HCT116 (cell line): ENCODE measurements at regions not wholly inside any gene's neighbourhood (a gene's known extent, or its start where the extent isn't known, plus 50 kb on each side); places are given as distances from the start of the nearest gene placed in this dataset.

Experiments
- ATAC-seq: fragments of 200-7000 bp; cut with Tn5 transposase; 2 replicates; pipeline ENCODE4 v1.9.1; 2020; ENCODE audit warnings: mild to moderate bottlenecking, moderate library complexity
- BruUV-seq: library from RNA; stranded (reverse); fragments of 400-500 nt; replicated peaks from 2 replicates; lab custom pipeline; 2021; lab: Mats Ljungman, UMichigan
- CTCF ChIA-PET: fragments of 300-600 bp; sonication (Branson Sonifier 250); formaldehyde crosslinking; loops from one replicate; lab custom pipeline; 2021; ENCODE audit warnings: antibody characterized with exemption; lab: Charles Lee
- POLR2A ChIA-PET: fragments of 300-600, 350-600 bp; sonication (Branson Sonifier 250); formaldehyde crosslinking; loops from one replicate; lab custom pipeline; 2021; ENCODE audit warnings: antibody characterized with exemption; lab: Charles Lee
- RAD21 ChIA-PET, 2 experiments: fragments of 300-600 bp; sonication (Branson Sonifier 250); formaldehyde crosslinking; loops; one replicate each; lab custom pipeline; 2023; ENCODE audit warnings: low total read pairs in 2 of 2; ENCODE audit not compliant: uncharacterized antibody in 2 of 2, unreplicated experiment in 2 of 2, low non-redundant PET in 1 of 2; lab: Charles Lee
- DNase-seq: peaks from one replicate; pipeline ENCODE4 v3.0.0-alpha.2; 2010; ENCODE audit warnings: low read depth, low spot score
- H2AFZ ChIP-seq: fragments of 200-600 bp; shearing (Covaris generic), sonication (generic); 2 replicates; pipeline ENCODE4 v1.6.1; 2017; ENCODE audit warnings: low read depth, mixed run types, mixed read lengths, antibody characterized with exemption, low read length; ENCODE audit not compliant: poor library complexity, severe bottlenecking
- H3K27ac ChIP-seq: 2 replicates; pipeline ENCODE4 v1.5.1; 2012; ENCODE audit warnings: low read depth, low read length
- H3K27me3 ChIP-seq: fragments of 200-600 bp; sonication (generic); 2 replicates; pipeline ENCODE4 v1.6.1; 2016; ENCODE audit warnings: mixed run types, low read length, mixed read lengths; ENCODE audit not compliant: insufficient read depth
- H3K36me3 ChIP-seq, 2 experiments: fragments of 200-500 bp in 1 of 2; fragments of 200-600 bp in 1 of 2; sonication (Bioruptor generic) in 1 of 2; sonication (generic) in 1 of 2; 2 replicates each; pipeline versions ENCODE4 v1.5.1 to v1.6.1; 2014 to 2016; ENCODE audit warnings: low read length in 2 of 2, inconsistent platforms in 1 of 2, mixed read lengths in 1 of 2, mixed run types in 1 of 2; ENCODE audit not compliant: insufficient read depth in 2 of 2, control insufficient read depth in 1 of 2
- H3K4me1 ChIP-seq, 2 experiments: fragments of 200-600 bp in 1 of 2; sonication (generic) in 1 of 2; 2 replicates each; pipeline versions ENCODE4 v1.5.1 to v1.6.1; 2012 to 2017; ENCODE audit warnings: low read length in 2 of 2, inconsistent platforms in 1 of 2, mild to moderate bottlenecking in 1 of 2, mixed read lengths in 1 of 2, mixed run types in 1 of 2, moderate library complexity in 1 of 2; ENCODE audit not compliant: insufficient read depth in 2 of 2, control insufficient read depth in 1 of 2
- H3K4me2 ChIP-seq: fragments of 200-600 bp; sonication (generic); 2 replicates; pipeline ENCODE4 v1.6.1; 2017; ENCODE audit warnings: mixed run types, low read length, mixed read lengths
- H3K4me3 ChIP-seq, 2 experiments: fragments of 200-600 bp in 1 of 2; sonication (generic) in 1 of 2; replicated peaks in 1 of 2; 2 replicates each; pipeline ENCODE4 v1.5.1; 2011 to 2016; ENCODE audit warnings: low read length in 2 of 2, control low read depth in 1 of 2, low read depth in 1 of 2, mild to moderate bottlenecking in 1 of 2, mixed read lengths in 1 of 2, mixed run types in 1 of 2
- H3K79me2 ChIP-seq: fragments of 200-600 bp; sonication (generic); 2 replicates; pipeline ENCODE4 v1.6.1; 2017; ENCODE audit warnings: mild to moderate bottlenecking, mixed run types, low read length, moderate library complexity, mixed read lengths; ENCODE audit not compliant: insufficient read depth
- H3K9ac ChIP-seq: fragments of 200-600 bp; sonication (generic); 2 replicates; pipeline ENCODE4 v1.6.1; 2016; ENCODE audit warnings: low read length, mixed read lengths
- H3K9me2 ChIP-seq: fragments of 200-600 bp; sonication (generic), shearing (Covaris generic); 2 replicates; pipeline ENCODE4 v1.6.1; 2017; ENCODE audit warnings: mixed run types, mild to moderate bottlenecking, moderate library complexity; ENCODE audit not compliant: insufficient read depth
- H3K9me3 ChIP-seq, 2 experiments: fragments of 200-500 bp in 1 of 2; fragments of 200-600 bp in 1 of 2; sonication (Bioruptor generic) in 1 of 2; sonication (generic) in 1 of 2; 2 replicates each; pipeline ENCODE4 v1.6.1; 2014 to 2017; ENCODE audit warnings: low read length in 2 of 2, mixed read lengths in 2 of 2, inconsistent platforms in 1 of 2, low read depth in 1 of 2, mild to moderate bottlenecking in 1 of 2, mixed run types in 1 of 2, moderate library complexity in 1 of 2; ENCODE audit not compliant: control insufficient read depth in 1 of 2, insufficient read depth in 1 of 2
- H4K20me1 ChIP-seq: fragments of 200-600 bp; sonication (generic), shearing (Covaris generic); 2 replicates; pipeline ENCODE4 v1.6.1; 2017; ENCODE audit warnings: mixed run types, mild to moderate bottlenecking, moderate library complexity; ENCODE audit not compliant: insufficient read depth
- CBX3 ChIP-seq: IDR thresholded peaks from 2 replicates; pipeline ENCODE4 v1.6.1; 2012; ENCODE audit warnings: low read depth
- EGR1 ChIP-seq: IDR thresholded peaks from 2 replicates; pipeline ENCODE4 v1.6.1; 2012; ENCODE audit warnings: low read depth
- ELF1 ChIP-seq: IDR thresholded peaks from 2 replicates; pipeline ENCODE4 v1.6.1; 2012; ENCODE audit warnings: low read depth, borderline replicate concordance
- EZH2 ChIP-seq: fragments of 200-600 bp; sonication (generic); IDR thresholded peaks from 2 replicates; pipeline ENCODE4 v1.6.1; 2017; ENCODE audit warnings: antibody characterized with exemption, mixed run types
- POLR2A ChIP-seq: IDR thresholded peaks from 2 replicates; pipeline ENCODE4 v1.7.0; 2011; ENCODE audit warnings: borderline replicate concordance; ENCODE audit not compliant: insufficient read depth, insufficient read length; ENCODE audit errors: extremely low read depth
- POLR2AphosphoS5 ChIP-seq: IDR thresholded peaks from 2 replicates; pipeline ENCODE4 v1.6.1; 2011; ENCODE audit warnings: mild to moderate bottlenecking, low read depth, low read length, moderate library complexity
- RAD21 ChIP-seq: IDR thresholded peaks from 2 replicates; pipeline ENCODE4 v1.6.1; 2012; ENCODE audit warnings: low read depth, mild to moderate bottlenecking
- REST ChIP-seq: IDR thresholded peaks from 2 replicates; pipeline ENCODE4 v1.6.1; 2012; ENCODE audit warnings: low read depth
- SIN3A ChIP-seq: IDR thresholded peaks from 2 replicates; pipeline ENCODE4 v1.6.1; 2012; ENCODE audit warnings: low read depth
- SP1 ChIP-seq: IDR thresholded peaks from 2 replicates; pipeline ENCODE4 v1.6.1; 2012; ENCODE audit warnings: low read depth
- TCF7L2 ChIP-seq: IDR thresholded peaks from 2 replicates; pipeline ENCODE4 v1.7.0; 2011; ENCODE audit warnings: borderline replicate concordance, inconsistent platforms; ENCODE audit not compliant: insufficient read depth, insufficient read length; ENCODE audit errors: extremely low read depth
- intact Hi-C: fragments of 100-400 bp; cut with micrococcal nuclease; formaldehyde crosslinking; loops from 2 replicates; pipeline ENCODE4 v1.10.0; 2022
- TF ChIP-seq, protein P1 (sequence below): IDR thresholded peaks from 2 replicates; pipeline ENCODE4 v1.6.1; 2011; ENCODE audit warnings: mild to moderate bottlenecking, low read length, moderate library complexity; ENCODE audit not compliant: insufficient replicate concordance; ENCODE audit errors: extremely low read depth

DNA sequence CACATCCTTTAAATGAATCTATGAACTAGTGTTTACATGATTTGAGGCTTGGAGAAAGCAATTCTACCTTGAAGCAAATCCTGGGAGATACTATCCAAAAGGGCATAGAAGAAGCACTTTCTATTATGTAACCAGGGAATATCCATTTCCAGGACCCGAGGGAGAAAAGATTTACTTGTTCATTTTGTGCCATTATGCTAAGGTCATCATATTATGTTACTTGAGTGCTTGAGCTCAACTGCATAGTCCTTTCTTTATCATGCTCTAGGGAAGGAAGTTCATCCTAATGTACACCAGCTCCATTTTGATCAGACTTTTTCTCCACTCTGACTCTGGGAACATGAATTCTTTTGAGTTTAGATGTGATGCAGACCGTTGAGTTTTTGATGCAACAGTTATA, 188.6 kb upstream of the SNX7 start:
- H2AFZ ChIP-seq: no peak overlapping the region
- ChIA-PET RAD21 (no interaction called here), CTCF (no interaction called here), POLR2A (no interaction called here)
- H3K36me3 ChIP-seq: no peaks in the 10 kb centered on the region
- H3K9me3 ChIP-seq: no peaks in the 10 kb centered on the region
- DNase-seq: no peak
- no peaks in the 10 kb centered on the region for H3K9me2 ChIP-seq
- no peak overlapping the region for H3K27ac ChIP-seq
- TF ChIP-seq RAD21: no peak
- no peak for TF ChIP-seq REST
- TF ChIP-seq POLR2AphosphoS5: no peak
- no peak for TF ChIP-seq EGR1
- TF ChIP-seq TCF7L2: no peak
- TF ChIP-seq EZH2: no peak
- TF ChIP-seq ELF1: no peak
- TF ChIP-seq SP1: no peak
- TF ChIP-seq, protein P1, sequence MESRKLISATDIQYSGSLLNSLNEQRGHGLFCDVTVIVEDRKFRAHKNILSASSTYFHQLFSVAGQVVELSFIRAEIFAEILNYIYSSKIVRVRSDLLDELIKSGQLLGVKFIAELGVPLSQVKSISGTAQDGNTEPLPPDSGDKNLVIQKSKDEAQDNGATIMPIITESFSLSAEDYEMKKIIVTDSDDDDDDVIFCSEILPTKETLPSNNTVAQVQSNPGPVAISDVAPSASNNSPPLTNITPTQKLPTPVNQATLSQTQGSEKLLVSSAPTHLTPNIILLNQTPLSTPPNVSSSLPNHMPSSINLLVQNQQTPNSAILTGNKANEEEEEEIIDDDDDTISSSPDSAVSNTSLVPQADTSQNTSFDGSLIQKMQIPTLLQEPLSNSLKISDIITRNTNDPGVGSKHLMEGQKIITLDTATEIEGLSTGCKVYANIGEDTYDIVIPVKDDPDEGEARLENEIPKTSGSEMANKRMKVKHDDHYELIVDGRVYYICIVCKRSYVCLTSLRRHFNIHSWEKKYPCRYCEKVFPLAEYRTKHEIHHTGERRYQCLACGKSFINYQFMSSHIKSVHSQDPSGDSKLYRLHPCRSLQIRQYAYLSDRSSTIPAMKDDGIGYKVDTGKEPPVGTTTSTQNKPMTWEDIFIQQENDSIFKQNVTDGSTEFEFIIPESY: no peak
- TF ChIP-seq CBX3: no peak
- no peak for TF ChIP-seq SIN3A
- no peak for TF ChIP-seq POLR2A
- no peak overlapping the region for H3K9ac ChIP-seq
- no peaks in the 10 kb centered on the region for H3K79me2 ChIP-seq
- ATAC-seq: no peak
- no peaks in the 10 kb centered on the region for H3K27me3 ChIP-seq
- H3K4me3 ChIP-seq: no peak overlapping the region
- no TSS peak for BruUV-seq
- no peak overlapping the region for H3K4me2 ChIP-seq
- no peaks in the 10 kb centered on the region for H4K20me1 ChIP-seq
- intact Hi-C loops: no loop called here
- H3K4me1 ChIP-seq: no peaks in the 10 kb centered on the region
